A549 (cell line): ENCODE measurements at regions not wholly inside any gene's neighbourhood (a gene's known extent, or its start where the extent isn't known, plus 50 kb on each side); places are given as distances from the start of the nearest gene placed in this dataset.

Source experiments
- ATAC-seq, 2 experiments: fragments of 200-7000 bp in 1 of 2; fragments of >200 bp in 1 of 2; cut with Nextera tagmentation in 1 of 2; cut with Tn5 transposase in 1 of 2; 3 replicates each; pipeline versions ENCODE4 v1.8.0 to v1.9.1; 2018 to 2020; ENCODE audit warnings: mild to moderate bottlenecking in 1 of 2, moderate library complexity in 1 of 2
- CTCF ChIA-PET: fragments of 300-600 bp; sonication (Branson Sonifier 250); formaldehyde crosslinking; extraction: SDS; loops from one replicate; lab custom pipeline; 2021; ENCODE audit warnings: antibody characterized with exemption, inconsistent platforms; lab: Yijun Ruan, JAX
- POLR2A ChIA-PET: fragments of 350-600 bp; formaldehyde crosslinking; extraction: SDS; loops from one replicate; lab custom pipeline; 2021; ENCODE audit warnings: antibody characterized with exemption, inconsistent platforms; lab: Yijun Ruan, JAX
- DNase-seq, 2 experiments: peaks; one replicate each; pipeline versions ENCODE4 v3.0.0 to v3.0.0-alpha.2; 2011 to 2016; ENCODE audit warnings: low read depth in 1 of 2, low spot score in 1 of 2
- FAIRE-seq: peaks from 2 replicates; lab custom pipeline; 2011; peaks lifted over from hg19 to GRCh38; lab: Jason Lieb, UNC
- H3K27ac ChIP-seq, 2 experiments: fragments of >200 bp; sonication (Bioruptor Twin); formaldehyde crosslinking; 3 replicates each; pipeline ENCODE4 v1.5.1; 2016 to 2017
- H3K4me1 ChIP-seq: fragments of >200 bp; sonication (Bioruptor Twin); formaldehyde crosslinking; 3 replicates; pipeline ENCODE4 v1.6.1; 2016
- H3K4me2 ChIP-seq: fragments of >200 bp; sonication (Bioruptor Twin); formaldehyde crosslinking; 3 replicates; pipeline ENCODE4 v1.6.1; 2016
- H3K4me3 ChIP-seq: fragments of >200 bp; sonication (Bioruptor Twin); formaldehyde crosslinking; 3 replicates; pipeline ENCODE4 v1.5.1; 2016
- H3K9me3 ChIP-seq: fragments of >200 bp; sonication (Bioruptor Twin); formaldehyde crosslinking; 3 replicates; pipeline ENCODE4 v1.6.1; 2016
- BCL3 ChIP-seq: fragments of >200 bp; sonication (Bioruptor Twin); formaldehyde crosslinking; IDR thresholded peaks from 3 replicates; pipeline ENCODE4 v1.6.1; 2016
- CBX8 ChIP-seq: fragments of 200-600 bp; sonication (generic); IDR thresholded peaks from 2 replicates; pipeline ENCODE4 v1.6.1; 2016
- CHD2 ChIP-seq: fragments of 150-350 bp; IDR thresholded peaks from 2 replicates; pipeline ENCODE4 v1.6.1; 2014; ENCODE audit warnings: low read length; ENCODE audit not compliant: partially characterized antibody
- CTCF ChIP-seq: fragments of >200 bp; sonication (Bioruptor Twin); formaldehyde crosslinking; IDR thresholded peaks from 3 replicates; pipeline ENCODE4 v1.5.1; 2016
- EHF ChIP-seq: fragments of 250-450 bp; sonication (Bioruptor Pico); IDR thresholded peaks from 2 replicates; pipeline ENCODE4 v1.5.0; 2020; ENCODE audit warnings: mild to moderate bottlenecking
- ELK1 ChIP-seq: fragments of 150-350 bp; IDR thresholded peaks from 2 replicates; pipeline ENCODE4 v1.6.1; 2014; ENCODE audit warnings: low read depth, mild to moderate bottlenecking, low read length
- EP300 ChIP-seq, 2 experiments: fragments of >200 bp; sonication (Bioruptor Twin); formaldehyde crosslinking; IDR thresholded peaks; 2 replicates in 1 of 2; 3 replicates in 1 of 2; pipeline ENCODE4 v1.6.1; 2016 to 2017
- FOXS1 ChIP-seq: fragments of 250-450 bp; sonication (Bioruptor Pico); IDR thresholded peaks from 2 replicates; pipeline ENCODE4 v1.5.0; 2020; ENCODE audit warnings: mild to moderate bottlenecking, moderate library complexity
- GATA3 ChIP-seq: IDR thresholded peaks from 2 replicates; pipeline ENCODE4 v1.6.1; 2012; ENCODE audit warnings: borderline replicate concordance
- HMGXB4 ChIP-seq: fragments of 250-450 bp; sonication (Bioruptor Pico); IDR thresholded peaks from 2 replicates; pipeline ENCODE4 v1.5.0; 2021; ENCODE audit warnings: mild to moderate bottlenecking, moderate library complexity, borderline replicate concordance
- HOXB5 ChIP-seq: fragments of 250-450 bp; sonication (Bioruptor Pico); IDR thresholded peaks from 2 replicates; pipeline ENCODE4 v1.5.0; 2020; ENCODE audit warnings: mild to moderate bottlenecking, moderate library complexity
- JUN ChIP-seq, 2 experiments: fragments of >200 bp; sonication (Bioruptor Twin); formaldehyde crosslinking; IDR thresholded peaks; 2 replicates in 1 of 2; 3 replicates in 1 of 2; pipeline ENCODE4 v1.6.1; 2016 to 2017
- MAZ ChIP-seq: fragments of 150-350 bp; IDR thresholded peaks from 2 replicates; pipeline ENCODE4 v1.6.1; 2014; ENCODE audit warnings: antibody characterized with exemption, low read depth, low read length, borderline replicate concordance
- NR3C1 ChIP-seq: fragments of >200 bp; sonication (Bioruptor Twin); formaldehyde crosslinking; IDR thresholded peaks from 3 replicates; pipeline ENCODE4 v1.6.1; 2017
- PHF8 ChIP-seq: fragments of 200-600 bp; sonication (generic); IDR thresholded peaks from 2 replicates; pipeline ENCODE4 v1.6.1; 2016; ENCODE audit warnings: low read depth, mild to moderate bottlenecking, antibody characterized with exemption, moderate library complexity, borderline replicate concordance
- POLR2AphosphoS2 ChIP-seq: conservative IDR thresholded peaks from 2 replicates; pipeline ENCODE4 v1.6.1; 2012; ENCODE audit warnings: low read length, improper control_type of control experiment, inconsistent platforms
- RAD21 ChIP-seq, 2 experiments: fragments of >200 bp in 1 of 2; sonication (Bioruptor Twin) in 1 of 2; formaldehyde crosslinking in 1 of 2; IDR thresholded peaks in 1 of 2; conservative IDR thresholded peaks in 1 of 2; 2 replicates in 1 of 2; 3 replicates in 1 of 2; pipeline ENCODE4 v1.6.1; 2012 to 2018; ENCODE audit warnings: inconsistent platforms in 1 of 2
- USF2 ChIP-seq: fragments of 450-650 bp; IDR thresholded peaks from 2 replicates; pipeline ENCODE4 v1.6.1; 2014; ENCODE audit warnings: antibody characterized with exemption
- ZFP36 ChIP-seq: fragments of 450-650 bp; IDR thresholded peaks from 2 replicates; pipeline ENCODE4 v1.6.1; 2014; ENCODE audit warnings: borderline replicate concordance; ENCODE audit not compliant: partially characterized antibody
- WGBS: methylation state at CpG from one replicate; pipeline ENCODE4 v1.1.6; 2017; ENCODE audit errors: missing lambda C conversion rate; 5-methylcytosine and 5-hydroxymethylcytosine counted together

- 2% methylated on average over 5 of the region's 5 CpGs for WGBS
- DNase-seq (no peak), ATAC-seq (no peak)
- Histone ChIP-seq H3K9me3 (no peaks in the 10 kb centered on the region), H3K4me2 (no peak overlapping the region), H3K27ac (no peak overlapping the region), H3K4me1 (no peaks in the 10 kb centered on the region)
- POLR2A ChIA-PET: no interaction called here
- TF ChIP-seq JUN (IDR thresholded peaks at IDR 0.05): no peak
- TF ChIP-seq HOXB5: no peak
- no peak for TF ChIP-seq PHF8
- no peak for TF ChIP-seq NR3C1
- TF ChIP-seq ELK1: no peak
- no peak for TF ChIP-seq CHD2
- TF ChIP-seq POLR2AphosphoS2: no peak
- TF ChIP-seq HMGXB4 (CRISPR knock-in tag): no peak
- no peak for TF ChIP-seq BCL3
- TF ChIP-seq USF2: no peak
- no peak for TF ChIP-seq CBX8
- TF ChIP-seq, all 56 proteins: peak for 0
- FAIRE-seq: no peak
- CTCF ChIA-PET: no interaction called here
- no peak overlapping the region for H3K4me3 ChIP-seq
Observed at GRCh38 chr5:147985608-147986007, 78.2 kb upstream of the SPINK5 start.

- Histone ChIP-seq H3K27ac (no peak overlapping the region), H3K4me3 (no peak overlapping the region), H3K9me3 (no peaks in the 10 kb centered on the region), H3K4me2 (no peak overlapping the region), H3K4me1 (no peaks in the 10 kb centered on the region)
- ChIA-PET POLR2A (no interaction called here), CTCF (no interaction called here)
- ATAC-seq (no peak), FAIRE-seq (no peak), DNase-seq (no peak)
- 0% methylated on average over 1 of the region's 1 CpG for WGBS
- TF ChIP-seq ZFP36 (no peak), CTCF (no peak), EHF (CRISPR knock-in tag) (no peak), CBX8 (no peak), FOXS1 (no peak)
Observed at GRCh38 chr5:147983742-147984141, 77.4 kb upstream of the C5orf46 start.

- TF ChIP-seq RAD21 (conservative IDR thresholded peaks at IDR 0.05 in 1 of 2, IDR thresholded peaks at IDR 0.05 in 1 of 2): no peak
- TF ChIP-seq ZFP36: no peak
- no peak for TF ChIP-seq MAZ
- TF ChIP-seq GATA3: no peak
- TF ChIP-seq EP300 (IDR thresholded peaks at IDR 0.05): no peak
- H3K4me2 ChIP-seq: no peak overlapping the region
- CTCF ChIA-PET: interaction anchor here (1.5 kb wide), 1 partner anchor 9 kb away, joined by 3 read pairs; no protein-coding TSS in a partner anchor
- no peak overlapping the region for H3K27ac ChIP-seq
- FAIRE-seq (no peak), ATAC-seq (no peak), DNase-seq (no peak)
- POLR2A ChIA-PET: no interaction called here
- no peaks in the 10 kb centered on the region for H3K4me1 ChIP-seq
- 0% methylated on average over 1 of the region's 1 CpG for WGBS
- no peaks in the 10 kb centered on the region for H3K9me3 ChIP-seq
- no peak overlapping the region for H3K4me3 ChIP-seq
Observed at GRCh38 chr5:147981074-147981473, 74.7 kb upstream of the C5orf46 start.
